Astrocyte of the spinal cord (primary cell): ENCODE measurements at regions not wholly inside any gene's neighbourhood (a gene's known extent, or its start where the extent isn't known, plus 50 kb on each side); places are given as distances from the start of the nearest gene placed in this dataset.
"Not testable (repeated sequence)": the region's sequence is repeated elsewhere in the genome, so short reads cannot be mapped to it uniquely, and the experiment has no call there.

Experiments used
- DNase-seq: peaks from one replicate; pipeline ENCODE4 v3.0.0; 2011; ENCODE audit warnings: low read depth, low spot score
- H3K4me3 ChIP-seq: 2 replicates; pipeline ENCODE4 v1.5.1; 2011; ENCODE audit warnings: low read depth, mild to moderate bottlenecking, low read length, moderate library complexity
- in situ Hi-C: cut with HindIII; loops from 2 replicates; pipeline ENCODE4 v1.10.0; 2017; ENCODE audit warnings: low sequenced_read_pairs
- TF ChIP-seq, protein P1 (sequence below): IDR thresholded peaks from 2 replicates; pipeline ENCODE4 v1.5.1; 2012; ENCODE audit warnings: low read depth, mild to moderate bottlenecking, low read length, inconsistent platforms

DNA sequence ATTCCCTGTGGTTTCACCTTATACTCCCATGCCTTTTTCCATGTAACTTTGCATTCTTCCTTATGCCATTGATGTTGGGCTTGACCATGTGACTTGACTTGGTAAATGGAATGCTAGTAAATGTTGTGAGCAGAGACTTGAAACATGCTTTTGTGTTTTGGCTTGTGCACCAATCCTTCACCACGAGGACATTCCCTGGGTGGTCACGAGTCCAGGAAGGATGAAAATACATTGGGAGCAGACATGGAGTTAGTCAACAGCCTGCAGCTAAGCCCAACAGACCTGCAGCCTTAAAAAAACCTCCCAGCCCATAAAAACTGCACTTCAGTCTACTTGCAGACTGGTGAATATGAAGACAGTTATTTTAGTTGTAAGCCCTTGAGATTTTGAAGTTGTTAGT, 116.5 kb upstream of the SPATS2L start:
- in situ Hi-C loops = no loop called here
- DNase-seq = peak; percentile 9
- TF ChIP-seq, protein P1, sequence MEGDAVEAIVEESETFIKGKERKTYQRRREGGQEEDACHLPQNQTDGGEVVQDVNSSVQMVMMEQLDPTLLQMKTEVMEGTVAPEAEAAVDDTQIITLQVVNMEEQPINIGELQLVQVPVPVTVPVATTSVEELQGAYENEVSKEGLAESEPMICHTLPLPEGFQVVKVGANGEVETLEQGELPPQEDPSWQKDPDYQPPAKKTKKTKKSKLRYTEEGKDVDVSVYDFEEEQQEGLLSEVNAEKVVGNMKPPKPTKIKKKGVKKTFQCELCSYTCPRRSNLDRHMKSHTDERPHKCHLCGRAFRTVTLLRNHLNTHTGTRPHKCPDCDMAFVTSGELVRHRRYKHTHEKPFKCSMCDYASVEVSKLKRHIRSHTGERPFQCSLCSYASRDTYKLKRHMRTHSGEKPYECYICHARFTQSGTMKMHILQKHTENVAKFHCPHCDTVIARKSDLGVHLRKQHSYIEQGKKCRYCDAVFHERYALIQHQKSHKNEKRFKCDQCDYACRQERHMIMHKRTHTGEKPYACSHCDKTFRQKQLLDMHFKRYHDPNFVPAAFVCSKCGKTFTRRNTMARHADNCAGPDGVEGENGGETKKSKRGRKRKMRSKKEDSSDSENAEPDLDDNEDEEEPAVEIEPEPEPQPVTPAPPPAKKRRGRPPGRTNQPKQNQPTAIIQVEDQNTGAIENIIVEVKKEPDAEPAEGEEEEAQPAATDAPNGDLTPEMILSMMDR = no peak
- no peak overlapping the region for H3K4me3 ChIP-seq

DNA sequence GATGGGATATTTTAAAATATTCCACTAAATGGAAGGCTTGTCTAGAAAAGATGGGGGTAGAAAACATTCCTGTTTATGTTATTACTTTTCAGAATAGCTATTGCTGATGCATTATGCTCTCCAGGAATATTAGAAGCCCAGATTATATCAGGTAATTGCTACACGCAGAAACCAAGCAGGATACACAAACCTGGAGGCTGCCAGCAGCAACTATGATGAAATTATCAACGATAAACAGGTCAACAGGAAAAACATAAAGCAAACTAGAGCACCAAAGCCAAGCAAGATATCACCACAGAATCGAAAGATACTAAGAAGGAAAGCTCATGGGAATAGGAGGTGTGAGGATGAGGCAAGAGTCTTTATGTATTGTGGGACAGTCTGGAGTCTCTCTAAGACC, 113.2 kb upstream of the SPATS2L start:
- DNase-seq = no peak
- in situ Hi-C loops = no loop called here
- H3K4me3 ChIP-seq = no peak overlapping the region
- TF ChIP-seq, protein P1 = no peak

DNA sequence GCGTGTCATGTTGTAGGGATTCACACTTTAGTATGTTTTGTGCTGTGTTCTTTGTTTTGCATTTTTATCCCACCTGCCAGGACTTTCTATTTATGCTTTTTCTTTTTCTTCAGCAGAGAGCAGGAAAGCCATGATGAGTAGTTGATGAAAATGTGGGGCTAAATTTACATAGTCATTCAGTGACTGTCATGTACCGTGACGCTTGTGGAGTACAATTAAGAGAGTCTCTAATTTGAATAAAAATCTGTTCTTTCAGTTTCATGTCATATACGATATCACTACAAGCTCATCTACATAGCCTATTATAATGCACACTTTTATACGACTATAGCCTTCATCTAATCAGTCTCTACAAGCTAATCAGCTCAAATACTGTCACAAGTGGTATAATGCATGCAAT, 112.7 kb upstream of the SPATS2L start:
- no peak for DNase-seq
- TF ChIP-seq, protein P1 = no peak
- H3K4me3 ChIP-seq = no peak overlapping the region
- in situ Hi-C loops = no loop called here

DNA sequence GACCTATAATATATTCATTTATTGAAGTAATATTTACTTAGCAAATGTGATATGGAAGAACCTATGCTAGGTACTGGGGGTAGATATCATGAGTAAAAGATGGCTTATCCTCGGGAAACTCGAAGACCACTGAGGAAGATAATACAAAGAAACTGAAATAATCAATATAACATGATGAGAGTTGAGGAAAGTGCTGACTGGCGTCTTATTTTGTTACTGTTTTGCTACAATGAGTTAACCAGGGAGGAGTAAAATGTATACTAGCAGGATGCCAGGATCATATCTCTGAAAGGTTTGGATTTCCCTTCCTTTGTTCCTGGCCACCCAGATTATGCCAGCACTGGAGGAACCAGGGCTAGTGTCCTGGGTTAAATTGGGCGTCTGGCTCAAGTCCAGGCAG, 111.7 kb upstream of the SPATS2L start:
- H3K4me3 ChIP-seq = no peak overlapping the region
- TF ChIP-seq, protein P1 = no peak
- no peak for DNase-seq
- in situ Hi-C loops = no loop called here

DNA sequence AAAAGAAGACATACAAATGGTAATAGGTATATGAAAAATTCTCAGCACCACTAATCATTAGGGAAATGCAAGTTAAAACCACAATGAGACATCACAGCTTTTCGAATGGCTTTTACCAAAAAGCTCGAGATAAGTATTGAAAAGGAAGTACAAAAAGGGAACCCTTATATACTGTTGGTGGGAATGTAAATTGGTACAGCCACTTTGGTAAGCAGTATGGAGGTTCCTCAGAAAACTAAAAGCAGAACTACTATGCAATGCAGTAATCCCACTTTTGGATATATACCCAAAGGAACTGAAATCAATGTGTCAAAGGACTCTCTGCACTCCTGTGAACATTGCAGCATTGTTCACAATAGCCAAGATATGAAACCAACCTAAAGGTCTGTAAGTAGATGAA, 107.5 kb upstream of the SPATS2L start:
- no peak overlapping the region for H3K4me3 ChIP-seq
- TF ChIP-seq, protein P1 = no peak
- in situ Hi-C loops = no loop called here
- no peak for DNase-seq

DNA sequence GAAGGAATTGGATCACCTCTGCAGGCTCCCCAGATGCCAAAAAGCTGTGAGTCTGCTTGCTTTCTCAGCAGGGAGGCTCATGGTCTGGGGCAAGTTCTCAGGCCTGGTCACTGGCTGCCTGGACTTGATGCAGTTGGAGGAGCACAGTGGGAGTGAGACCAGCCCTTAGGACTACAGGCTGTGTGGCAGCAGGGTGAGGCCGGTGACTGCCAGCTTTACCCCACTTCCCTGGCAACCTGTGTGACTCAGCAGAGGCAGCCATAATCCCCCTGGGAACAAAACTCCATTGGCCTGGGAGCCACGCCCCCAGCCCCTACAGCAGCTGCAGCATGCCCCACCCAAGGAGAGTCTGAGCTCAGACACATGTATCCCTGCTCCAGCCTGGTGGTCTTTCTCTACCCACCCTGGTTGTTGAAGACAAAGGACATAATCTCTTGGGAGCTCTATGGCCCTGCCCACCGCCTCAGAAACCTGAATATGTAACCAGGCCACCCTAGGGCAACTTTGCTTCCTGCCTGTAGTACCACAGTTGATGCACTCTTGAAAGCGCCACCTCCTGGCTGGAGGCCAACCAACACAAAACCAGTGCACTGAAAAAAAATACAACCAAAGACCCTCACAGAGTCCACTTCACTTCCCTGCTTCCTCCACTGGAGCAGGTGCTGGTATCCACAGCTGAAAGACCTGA, 106.8 kb upstream of the SPATS2L start:
- in situ Hi-C loops = no loop called here
- H3K4me3 ChIP-seq = no peak overlapping the region
- DNase-seq = no peak
- TF ChIP-seq, protein P1 = no peak

DNA sequence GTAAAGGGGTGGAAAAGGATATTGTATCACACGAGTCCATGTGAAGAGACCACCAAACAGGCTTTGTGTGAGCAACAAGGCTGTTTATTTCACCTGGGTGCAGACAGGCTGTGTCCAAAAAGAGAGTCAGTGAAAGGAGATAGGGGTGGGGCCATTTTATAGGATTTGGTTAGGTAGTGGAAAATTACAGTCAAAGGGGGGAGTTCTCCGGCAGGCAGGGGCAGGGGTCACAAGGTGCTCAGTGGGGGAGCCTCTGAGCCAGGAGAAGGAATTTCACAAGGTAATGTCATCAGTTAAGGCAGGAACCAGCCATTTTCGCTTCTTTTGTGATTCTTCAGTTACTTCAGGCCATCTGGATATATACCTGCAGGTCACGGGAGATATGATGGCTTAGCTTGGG, 104.7 kb upstream of the SPATS2L start:
- H3K4me3 ChIP-seq, DNase-seq, in situ Hi-C loops: not testable (repeated sequence)
